ENCODE measurements at regions not wholly inside any gene's neighbourhood (a gene's known extent, or its start where the extent isn't known, plus 50 kb on each side); places are given as distances from the start of the nearest gene placed in this dataset.
A peak's percentile ranks its signal among the peaks of the same experiment; 100 is the strongest.
"Not testable (repeated sequence)": the region's sequence is repeated elsewhere in the genome, so short reads cannot be mapped to it uniquely, and the experiment has no call there.

- Histone ChIP-seq H3K27ac (peak overlapping the region; percentile 66), H3K9ac (no peak overlapping the region), H3K36me3 (ENCODE audit: control insufficient read depth, insufficient read depth, low read length) (no peaks in the 10 kb centered on the region), H3K9me3 (ENCODE audit: control insufficient read depth, low read length) (no peaks in the 10 kb centered on the region), H3K79me2 (no peaks in the 10 kb centered on the region), H3K4me2 (ENCODE audit: low read length) (peak overlapping the region; percentile 9), H3K4me1 (peaks cover 7% of the 10 kb centered on the region), H3K4me3 (ENCODE audit: low read depth, low read length) (no peak overlapping the region), H2AFZ (peak overlapping the region; percentile 63), H3K27me3 (ENCODE audit: control insufficient read depth, insufficient read depth, low read length) (no peaks in the 10 kb centered on the region)
- TF ChIP-seq CTCF (IDR thresholded peaks at IDR 0.05): no peak
These were observed 78.8 kb upstream of the SPRY4 start for GRCh38 chr5:142403583-142403982.

- peaks cover 7% of the 10 kb centered on the region for H3K4me1 ChIP-seq
- no peaks in the 10 kb centered on the region for H3K9me3 ChIP-seq (ENCODE audit: control insufficient read depth, low read length)
- no peaks in the 10 kb centered on the region for H3K27me3 ChIP-seq (ENCODE audit: control insufficient read depth, insufficient read depth, low read length)
- H3K27ac ChIP-seq: peak overlapping the region; percentile 39
- H3K9ac ChIP-seq: no peak overlapping the region
- H3K36me3 ChIP-seq (ENCODE audit: control insufficient read depth, insufficient read depth, low read length): no peaks in the 10 kb centered on the region
- no peaks in the 10 kb centered on the region for H3K79me2 ChIP-seq
- no peak overlapping the region for H3K4me3 ChIP-seq (ENCODE audit: low read depth, low read length)
- H3K4me2 ChIP-seq (ENCODE audit: low read length): no peak overlapping the region
- peak overlapping the region; percentile 51 for H2AFZ ChIP-seq
- no peak for TF ChIP-seq CTCF (IDR thresholded peaks at IDR 0.05)
These were observed 78.0 kb upstream of the SPRY4 start for GRCh38 chr5:142402752-142403318.

- Histone ChIP-seq H2AFZ (no peak overlapping the region), H3K27me3 (ENCODE audit: control insufficient read depth, insufficient read depth, low read length) (no peaks in the 10 kb centered on the region), H3K9ac (no peak overlapping the region), H3K36me3 (ENCODE audit: control insufficient read depth, insufficient read depth, low read length) (no peaks in the 10 kb centered on the region), H3K4me3 (ENCODE audit: low read depth, low read length) (no peak overlapping the region), H3K9me3 (ENCODE audit: control insufficient read depth, low read length) (no peaks in the 10 kb centered on the region), H3K4me1 (peaks cover 7% of the 10 kb centered on the region), H3K4me2 (ENCODE audit: low read length) (no peak overlapping the region), H3K27ac (peak overlapping the region; percentile 6), H3K79me2 (no peaks in the 10 kb centered on the region)
- TF ChIP-seq CTCF (IDR thresholded peaks at IDR 0.05): no peak
These were observed 75.6 kb upstream of the SPRY4 start for GRCh38 chr5:142400415-142400814.

GRCh38 chr5:142399891-142400290 lies 75.1 kb upstream of the SPRY4 start:
- TF ChIP-seq CTCF (IDR thresholded peaks at IDR 0.05): no peak
- H3K27ac ChIP-seq: no peak overlapping the region

GRCh38 chr5:142398730-142399055 lies 73.9 kb upstream of the SPRY4 start:
- TF ChIP-seq CTCF (IDR thresholded peaks at IDR 0.05): no peak
- Histone ChIP-seq H3K4me3 (ENCODE audit: low read depth, low read length) (no peak overlapping the region), H3K27ac (no peak overlapping the region), H3K4me2 (ENCODE audit: low read length) (no peak overlapping the region), H3K27me3 (ENCODE audit: control insufficient read depth, insufficient read depth, low read length) (no peaks in the 10 kb centered on the region), H3K9me3 (ENCODE audit: control insufficient read depth, low read length) (no peaks in the 10 kb centered on the region), H3K36me3 (ENCODE audit: control insufficient read depth, insufficient read depth, low read length) (no peaks in the 10 kb centered on the region), H3K4me1 (peaks cover 2% of the 10 kb centered on the region), H2AFZ (no peak overlapping the region), H3K79me2 (no peaks in the 10 kb centered on the region), H3K9ac (no peak overlapping the region)

More at GRCh38 chr5:142399891-142400290, 75.1 kb upstream of the SPRY4 start:
- no peaks in the 10 kb centered on the region for H3K27me3 ChIP-seq (ENCODE audit: control insufficient read depth, insufficient read depth, low read length)
- H3K79me2 ChIP-seq: no peaks in the 10 kb centered on the region
- H3K4me1 ChIP-seq: peaks cover 7% of the 10 kb centered on the region
- H3K9ac ChIP-seq: no peak overlapping the region
- peak overlapping the region; percentile 4 for H2AFZ ChIP-seq
- no peak overlapping the region for H3K4me3 ChIP-seq (ENCODE audit: low read depth, low read length)
- no peak overlapping the region for H3K4me2 ChIP-seq (ENCODE audit: low read length)
- no peaks in the 10 kb centered on the region for H3K36me3 ChIP-seq (ENCODE audit: control insufficient read depth, insufficient read depth, low read length)
- no peaks in the 10 kb centered on the region for H3K9me3 ChIP-seq (ENCODE audit: control insufficient read depth, low read length)

- H3K9me3 ChIP-seq (ENCODE audit: control insufficient read depth, low read length); H3K79me2 ChIP-seq; H3K36me3 ChIP-seq (ENCODE audit: control insufficient read depth, insufficient read depth, low read length); H3K4me3 ChIP-seq (ENCODE audit: low read depth, low read length); H3K4me2 ChIP-seq (ENCODE audit: low read length); H2AFZ ChIP-seq; H3K4me1 ChIP-seq; H3K27me3 ChIP-seq (ENCODE audit: control insufficient read depth, insufficient read depth, low read length); H3K27ac ChIP-seq; H3K9ac ChIP-seq: not testable (repeated sequence)
These were observed 73.3 kb upstream of the SPRY4 start for GRCh38 chr5:142398011-142398729.

All from parathyroid adenoma (tissue), 2 donors.